ENCODE measurements at regions not wholly inside any gene's neighbourhood (a gene's known extent, or its start where the extent isn't known, plus 50 kb on each side); places are given as distances from the start of the nearest gene placed in this dataset.

GRCh38 chr5:7960142-7960541 lies 91.2 kb downstream of the MTRR start:
- no peak for TF ChIP-seq CTCF (IDR thresholded peaks at IDR 0.05; ENCODE audit: low read depth, low read length)
- TF ChIP-seq EZH2phosphoT487 (IDR thresholded peaks at IDR 0.05; ENCODE audit: low read depth), result no peak
